ENCODE measurements at regions not wholly inside any gene's neighbourhood (a gene's known extent, or its start where the extent isn't known, plus 50 kb on each side); places are given as distances from the start of the nearest gene placed in this dataset.

- Histone ChIP-seq H3K27me3 (ENCODE audit: insufficient read depth) (no peaks in the 10 kb centered on the region), H3K27ac (ENCODE audit: low read depth in 2 of 2, low read length in 1 of 2) (no peak overlapping the region), H4K20me1 (ENCODE audit: insufficient read depth) (no peaks in the 10 kb centered on the region), H3K36me3 (replicated peaks in 1 of 2; ENCODE audit: control insufficient read depth in 1 of 2, insufficient read depth in 2 of 2, low read length in 1 of 2) (no peaks in the 10 kb centered on the region), H3F3A (replicated peaks; ENCODE audit: insufficient read depth) (no peaks in the 10 kb centered on the region), H3K4me1 (ENCODE audit: control insufficient read depth in 1 of 2, insufficient read depth in 2 of 2, low read depth in 1 of 2, low read length in 1 of 2) (no peaks in the 10 kb centered on the region), H3K79me2 (ENCODE audit: insufficient read depth) (no peaks in the 10 kb centered on the region), H2AFZ (ENCODE audit: low read depth) (no peak overlapping the region), H3K9ac (no peak overlapping the region), H3K4me3 (ENCODE audit: low read depth in 2 of 2, low read length in 1 of 2) (no peak overlapping the region), H3K9me2 (no peaks in the 10 kb centered on the region), H3K4me2 (no peak overlapping the region), H3K9me3 (no peaks in the 10 kb centered on the region)
- no peak for DNase-seq
- ChIA-PET POLR2A (no interaction called here), CTCF (no interaction called here)
- 57% methylated on average over 9 of the region's 9 CpGs for WGBS (ENCODE audit: low lambda C conversion rate)
- TF ChIP-seq FOXM1 (IDR thresholded peaks at IDR 0.05; ENCODE audit: low read depth) (no peak), RAD21 (IDR thresholded peaks at IDR 0.05; ENCODE audit: low read length) (no peak), EZH2phosphoT487 (IDR thresholded peaks at IDR 0.05; ENCODE audit: borderline replicate concordance, low read depth) (no peak), NRF1 (IDR thresholded peaks at IDR 0.05; ENCODE audit: low read depth, low read length) (no peak), GABPA (IDR thresholded peaks at IDR 0.05; ENCODE audit: low read depth) (no peak), FOXJ3 (CRISPR knock-in tag; IDR thresholded peaks at IDR 0.05) (no peak), NFIC (IDR thresholded peaks at IDR 0.05; ENCODE audit: borderline replicate concordance) (no peak), RCOR1 (IDR thresholded peaks at IDR 0.05; ENCODE audit: low read length) (no peak), RFX5 (IDR thresholded peaks at IDR 0.05; ENCODE audit: low read length) (no peak), RXRA (IDR thresholded peaks at IDR 0.05; ENCODE audit: borderline replicate concordance, low read depth) (no peak), PBX3 (IDR thresholded peaks at IDR 0.05) (no peak), USF1 (IDR thresholded peaks at IDR 0.05; ENCODE audit: borderline replicate concordance, low read depth) (no peak), CHD2 (IDR thresholded peaks at IDR 0.05; ENCODE audit: low read length, partially characterized antibody) (no peak)
- TF ChIP-seq, protein P1, sequence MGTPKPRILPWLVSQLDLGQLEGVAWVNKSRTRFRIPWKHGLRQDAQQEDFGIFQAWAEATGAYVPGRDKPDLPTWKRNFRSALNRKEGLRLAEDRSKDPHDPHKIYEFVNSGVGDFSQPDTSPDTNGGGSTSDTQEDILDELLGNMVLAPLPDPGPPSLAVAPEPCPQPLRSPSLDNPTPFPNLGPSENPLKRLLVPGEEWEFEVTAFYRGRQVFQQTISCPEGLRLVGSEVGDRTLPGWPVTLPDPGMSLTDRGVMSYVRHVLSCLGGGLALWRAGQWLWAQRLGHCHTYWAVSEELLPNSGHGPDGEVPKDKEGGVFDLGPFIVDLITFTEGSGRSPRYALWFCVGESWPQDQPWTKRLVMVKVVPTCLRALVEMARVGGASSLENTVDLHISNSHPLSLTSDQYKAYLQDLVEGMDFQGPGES (IDR thresholded peaks at IDR 0.05; ENCODE audit: low read depth, low read length): no peak
- TF ChIP-seq, protein P2, sequence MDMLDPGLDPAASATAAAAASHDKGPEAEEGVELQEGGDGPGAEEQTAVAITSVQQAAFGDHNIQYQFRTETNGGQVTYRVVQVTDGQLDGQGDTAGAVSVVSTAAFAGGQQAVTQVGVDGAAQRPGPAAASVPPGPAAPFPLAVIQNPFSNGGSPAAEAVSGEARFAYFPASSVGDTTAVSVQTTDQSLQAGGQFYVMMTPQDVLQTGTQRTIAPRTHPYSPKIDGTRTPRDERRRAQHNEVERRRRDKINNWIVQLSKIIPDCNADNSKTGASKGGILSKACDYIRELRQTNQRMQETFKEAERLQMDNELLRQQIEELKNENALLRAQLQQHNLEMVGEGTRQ (IDR thresholded peaks at IDR 0.05; ENCODE audit: borderline replicate concordance, low read depth, low read length): no peak
Measured at GRCh38 chr20:60507087-60507694, 549.0 kb downstream of the CDH26 start.

All from SK-N-SH (cell line).